ENCODE measurements at regions not wholly inside any gene's neighbourhood (a gene's known extent, or its start where the extent isn't known, plus 50 kb on each side); places are given as distances from the start of the nearest gene placed in this dataset.

GRCh38 chr1:38741341-38741740 is 118.2 kb downstream of the RRAGC start:
- H3K4me3 ChIP-seq = no peak overlapping the region
- peak; percentile 34 to 77 for DNase-seq (ENCODE audit: low read depth in 1 of 2, low spot score in 1 of 2)
- no peak for TF ChIP-seq CTCF (IDR thresholded peaks at IDR 0.05; ENCODE audit: low read depth, low read length)

GRCh38 chr1:38740487-38740886 is 119.1 kb downstream of the RRAGC start:
- Histone ChIP-seq H3K27me3 (no peaks in the 10 kb centered on the region), H3K4me1 (ENCODE audit: low read depth) (peaks cover 6% of the 10 kb centered on the region), H3K4me3 (no peak overlapping the region), H3K36me3 (no peaks in the 10 kb centered on the region), H3K27ac (peak overlapping the region; percentile 40), H3K9me3 (ENCODE audit: low read depth) (no peaks in the 10 kb centered on the region)
- peak in 1 of 2 donors; percentile 46 for DNase-seq (ENCODE audit: low read depth in 1 of 2, low spot score in 1 of 2)
- TF ChIP-seq CTCF (IDR thresholded peaks at IDR 0.05; ENCODE audit: low read depth, low read length) = no peak

More at GRCh38 chr1:38741341-38741740, 118.2 kb downstream of the RRAGC start:
- no peaks in the 10 kb centered on the region for H3K36me3 ChIP-seq
- no peaks in the 10 kb centered on the region for H3K9me3 ChIP-seq (ENCODE audit: low read depth)
- no peaks in the 10 kb centered on the region for H3K27me3 ChIP-seq
- peak overlapping the region; percentile 40 for H3K27ac ChIP-seq
- peaks cover 6% of the 10 kb centered on the region for H3K4me1 ChIP-seq (ENCODE audit: low read depth)

- no peak for TF ChIP-seq CTCF (IDR thresholded peaks at IDR 0.05; ENCODE audit: low read depth, low read length)
- no peak for DNase-seq (ENCODE audit: low read depth in 1 of 2, low spot score in 1 of 2)
- Histone ChIP-seq H3K36me3 (no peaks in the 10 kb centered on the region), H3K27ac (no peak overlapping the region), H3K4me3 (no peak overlapping the region), H3K27me3 (no peaks in the 10 kb centered on the region), H3K4me1 (ENCODE audit: low read depth) (peaks cover 6% of the 10 kb centered on the region), H3K9me3 (ENCODE audit: low read depth) (no peaks in the 10 kb centered on the region)
Measured at GRCh38 chr1:38738207-38738606, 121.4 kb downstream of the RRAGC start.

- Histone ChIP-seq H3K4me3 (no peak overlapping the region), H3K36me3 (no peaks in the 10 kb centered on the region), H3K27me3 (peaks cover 14% of the 10 kb centered on the region), H3K27ac (no peak overlapping the region), H3K9me3 (ENCODE audit: low read depth) (no peaks in the 10 kb centered on the region), H3K4me1 (ENCODE audit: low read depth) (peaks cover 5% of the 10 kb centered on the region)
- TF ChIP-seq CTCF (IDR thresholded peaks at IDR 0.05; ENCODE audit: low read depth, low read length) = no peak
- no peak for DNase-seq (ENCODE audit: low read depth in 1 of 2, low spot score in 1 of 2)
Measured at GRCh38 chr1:38736399-38736798, 123.2 kb downstream of the RRAGC start.

- Histone ChIP-seq H3K4me3 (no peak overlapping the region), H3K36me3 (no peaks in the 10 kb centered on the region), H3K27ac (no peak overlapping the region), H3K9me3 (ENCODE audit: low read depth) (no peaks in the 10 kb centered on the region), H3K27me3 (peaks cover 17% of the 10 kb centered on the region), H3K4me1 (ENCODE audit: low read depth) (no peaks in the 10 kb centered on the region)
- TF ChIP-seq CTCF (IDR thresholded peaks at IDR 0.05; ENCODE audit: low read depth, low read length) = no peak
- DNase-seq (ENCODE audit: low read depth in 1 of 2, low spot score in 1 of 2) = peak in 1 of 2 donors; percentile 79
Measured at GRCh38 chr1:38735651-38736161, 123.9 kb downstream of the RRAGC start.

- H3K27ac ChIP-seq = no peak overlapping the region
- H3K4me1 ChIP-seq (ENCODE audit: low read depth) = no peaks in the 10 kb centered on the region
- no peaks in the 10 kb centered on the region for H3K36me3 ChIP-seq
- H3K4me3 ChIP-seq = no peak overlapping the region
- H3K9me3 ChIP-seq (ENCODE audit: low read depth) = no peaks in the 10 kb centered on the region
- no peak for DNase-seq (ENCODE audit: low read depth in 1 of 2, low spot score in 1 of 2)
- peaks cover 29% of the 10 kb centered on the region for H3K27me3 ChIP-seq
- TF ChIP-seq CTCF (IDR thresholded peaks at IDR 0.05; ENCODE audit: low read depth, low read length) = no peak
Measured at GRCh38 chr1:38733761-38734160, 125.8 kb downstream of the RRAGC start.

All from cardiac muscle cell (in vitro differentiated cells and primary cell).